ENCODE measurements at regions not wholly inside any gene's neighbourhood (a gene's known extent, or its start where the extent isn't known, plus 50 kb on each side); places are given as distances from the start of the nearest gene placed in this dataset.

DNA sequence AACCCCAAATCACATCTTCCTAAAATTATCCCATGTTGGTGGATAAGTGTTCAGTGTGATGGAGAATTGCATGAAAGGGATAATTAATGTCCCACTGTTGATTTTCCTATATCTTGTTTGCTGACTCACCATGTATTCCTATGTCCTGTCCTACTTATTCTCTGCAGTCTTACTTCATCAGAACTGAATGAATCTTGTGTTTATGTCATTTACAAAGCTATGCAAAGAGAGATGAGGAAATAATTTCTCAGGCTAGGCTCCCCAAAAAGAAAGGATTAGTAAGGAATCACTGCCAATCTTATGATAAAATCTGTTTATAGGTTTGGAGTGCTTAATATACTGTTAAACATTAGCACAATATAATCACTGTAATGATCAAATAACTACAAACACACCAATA lies 360.8 kb downstream of the CRPPA start:
- TF ChIP-seq, protein P1, sequence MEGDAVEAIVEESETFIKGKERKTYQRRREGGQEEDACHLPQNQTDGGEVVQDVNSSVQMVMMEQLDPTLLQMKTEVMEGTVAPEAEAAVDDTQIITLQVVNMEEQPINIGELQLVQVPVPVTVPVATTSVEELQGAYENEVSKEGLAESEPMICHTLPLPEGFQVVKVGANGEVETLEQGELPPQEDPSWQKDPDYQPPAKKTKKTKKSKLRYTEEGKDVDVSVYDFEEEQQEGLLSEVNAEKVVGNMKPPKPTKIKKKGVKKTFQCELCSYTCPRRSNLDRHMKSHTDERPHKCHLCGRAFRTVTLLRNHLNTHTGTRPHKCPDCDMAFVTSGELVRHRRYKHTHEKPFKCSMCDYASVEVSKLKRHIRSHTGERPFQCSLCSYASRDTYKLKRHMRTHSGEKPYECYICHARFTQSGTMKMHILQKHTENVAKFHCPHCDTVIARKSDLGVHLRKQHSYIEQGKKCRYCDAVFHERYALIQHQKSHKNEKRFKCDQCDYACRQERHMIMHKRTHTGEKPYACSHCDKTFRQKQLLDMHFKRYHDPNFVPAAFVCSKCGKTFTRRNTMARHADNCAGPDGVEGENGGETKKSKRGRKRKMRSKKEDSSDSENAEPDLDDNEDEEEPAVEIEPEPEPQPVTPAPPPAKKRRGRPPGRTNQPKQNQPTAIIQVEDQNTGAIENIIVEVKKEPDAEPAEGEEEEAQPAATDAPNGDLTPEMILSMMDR (IDR thresholded peaks at IDR 0.05; ENCODE audit: low read depth, low read length): no peak
- no peak for TF ChIP-seq POLR2A (IDR thresholded peaks at IDR 0.05; ENCODE audit: extremely low read depth, insufficient read length)
- no peak for TF ChIP-seq MAX (IDR thresholded peaks at IDR 0.05; ENCODE audit: low read depth, low read length)

Measured in NB4 (cell line).